ENCODE measurements at regions not wholly inside any gene's neighbourhood (a gene's known extent, or its start where the extent isn't known, plus 50 kb on each side); places are given as distances from the start of the nearest gene placed in this dataset.

DNA sequence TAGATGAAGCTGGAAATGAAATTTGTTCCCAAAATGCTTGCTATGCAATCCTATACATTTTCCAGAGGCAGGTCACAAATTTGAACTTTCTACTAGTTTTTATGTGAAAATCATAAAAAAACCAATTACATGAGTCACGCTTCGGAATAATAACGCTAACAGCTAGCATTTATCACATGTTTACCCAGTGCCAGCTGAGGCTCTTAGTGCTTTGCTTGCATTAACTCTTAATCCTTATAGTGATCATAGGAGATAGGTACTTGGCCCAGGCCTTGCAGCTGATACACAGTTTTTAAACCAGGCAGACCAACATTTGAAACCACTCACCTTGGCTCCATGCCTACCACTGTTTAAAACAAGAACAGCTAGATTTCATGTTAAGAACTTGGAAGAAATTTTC lies 131.8 kb upstream of the RAG2 start:
- Histone ChIP-seq H3K4me3 (ENCODE audit: low read length) (no peak overlapping the region), H3K9ac (ENCODE audit: low read length) (no peak overlapping the region), H3K4me1 (ENCODE audit: control insufficient read depth, insufficient read depth, low read length) (no peaks in the 10 kb centered on the region), H3K27me3 (ENCODE audit: control insufficient read depth, insufficient read depth, low read length) (no peaks in the 10 kb centered on the region), H3K36me3 (ENCODE audit: control insufficient read depth, insufficient read depth, low read length) (no peaks in the 10 kb centered on the region), H3K27ac (ENCODE audit: low read depth, low read length) (no peak overlapping the region)

DNA sequence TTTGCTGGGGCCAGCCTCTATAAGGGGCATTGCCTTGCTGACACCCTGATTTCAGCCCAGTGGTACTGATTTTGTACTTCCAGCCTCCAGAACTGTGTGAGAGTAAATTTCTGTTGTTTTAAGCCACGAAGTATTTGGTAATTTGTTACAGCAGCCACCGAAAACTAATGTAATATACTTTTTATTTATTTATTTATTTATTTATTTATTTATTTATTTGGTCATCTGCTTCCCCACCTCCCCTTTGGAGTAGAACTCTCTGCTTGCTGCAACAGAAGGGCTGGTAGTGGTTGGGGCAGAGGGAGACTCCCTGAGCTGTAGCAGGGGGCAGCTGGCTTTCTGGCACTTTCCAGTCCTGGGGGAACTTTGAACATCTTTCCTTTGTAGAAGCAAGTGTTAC lies 128.4 kb upstream of the RAG2 start:
- Histone ChIP-seq H3K4me3 (ENCODE audit: low read length) (no peak overlapping the region), H3K9ac (ENCODE audit: low read length) (no peak overlapping the region), H3K27ac (ENCODE audit: low read depth, low read length) (no peak overlapping the region), H3K27me3 (ENCODE audit: control insufficient read depth, insufficient read depth, low read length) (no peaks in the 10 kb centered on the region), H3K4me1 (ENCODE audit: control insufficient read depth, insufficient read depth, low read length) (no peaks in the 10 kb centered on the region), H3K36me3 (ENCODE audit: control insufficient read depth, insufficient read depth, low read length) (no peaks in the 10 kb centered on the region)

GRCh38 chr11:36724742-36725385 lies 126.8 kb upstream of the RAG2 start:
- no peak overlapping the region for H3K9ac ChIP-seq (ENCODE audit: low read length)
- H3K4me3 ChIP-seq (ENCODE audit: low read length), result no peak overlapping the region
- H3K4me1 ChIP-seq (ENCODE audit: control insufficient read depth, insufficient read depth, low read length), result no peaks in the 10 kb centered on the region
- H3K36me3 ChIP-seq (ENCODE audit: control insufficient read depth, insufficient read depth, low read length), result no peaks in the 10 kb centered on the region
- no peak overlapping the region for H3K27ac ChIP-seq (ENCODE audit: low read depth, low read length)
- H3K27me3 ChIP-seq (ENCODE audit: control insufficient read depth, insufficient read depth, low read length), result no peaks in the 10 kb centered on the region

- Histone ChIP-seq H3K36me3 (ENCODE audit: control insufficient read depth, insufficient read depth, low read length) (no peaks in the 10 kb centered on the region), H3K9ac (ENCODE audit: low read length) (no peak overlapping the region), H3K4me1 (ENCODE audit: control insufficient read depth, insufficient read depth, low read length) (no peaks in the 10 kb centered on the region), H3K4me3 (ENCODE audit: low read length) (no peak overlapping the region), H3K27ac (ENCODE audit: low read depth, low read length) (no peak overlapping the region), H3K27me3 (ENCODE audit: control insufficient read depth, insufficient read depth, low read length) (no peaks in the 10 kb centered on the region)
These were observed 124.4 kb upstream of the RAG2 start for GRCh38 chr11:36722421-36722820.

GRCh38 chr11:36719358-36720107 lies 121.5 kb upstream of the RAG2 start:
- H3K36me3 ChIP-seq (ENCODE audit: control insufficient read depth, insufficient read depth, low read length), result no peaks in the 10 kb centered on the region
- H3K4me3 ChIP-seq (ENCODE audit: low read length), result no peak overlapping the region
- no peaks in the 10 kb centered on the region for H3K4me1 ChIP-seq (ENCODE audit: control insufficient read depth, insufficient read depth, low read length)
- H3K9ac ChIP-seq (ENCODE audit: low read length), result no peak overlapping the region
- H3K27me3 ChIP-seq (ENCODE audit: control insufficient read depth, insufficient read depth, low read length), result no peaks in the 10 kb centered on the region
- no peak overlapping the region for H3K27ac ChIP-seq (ENCODE audit: low read depth, low read length)

- H3K4me3 ChIP-seq (ENCODE audit: low read length), result no peak overlapping the region
- no peaks in the 10 kb centered on the region for H3K27me3 ChIP-seq (ENCODE audit: control insufficient read depth, insufficient read depth, low read length)
- H3K36me3 ChIP-seq (ENCODE audit: control insufficient read depth, insufficient read depth, low read length), result no peaks in the 10 kb centered on the region
- H3K9ac ChIP-seq (ENCODE audit: low read length), result no peak overlapping the region
- no peak overlapping the region for H3K27ac ChIP-seq (ENCODE audit: low read depth, low read length)
- no peaks in the 10 kb centered on the region for H3K4me1 ChIP-seq (ENCODE audit: control insufficient read depth, insufficient read depth, low read length)
These were observed 120.4 kb upstream of the RAG2 start for GRCh38 chr11:36718451-36718850.

DNA sequence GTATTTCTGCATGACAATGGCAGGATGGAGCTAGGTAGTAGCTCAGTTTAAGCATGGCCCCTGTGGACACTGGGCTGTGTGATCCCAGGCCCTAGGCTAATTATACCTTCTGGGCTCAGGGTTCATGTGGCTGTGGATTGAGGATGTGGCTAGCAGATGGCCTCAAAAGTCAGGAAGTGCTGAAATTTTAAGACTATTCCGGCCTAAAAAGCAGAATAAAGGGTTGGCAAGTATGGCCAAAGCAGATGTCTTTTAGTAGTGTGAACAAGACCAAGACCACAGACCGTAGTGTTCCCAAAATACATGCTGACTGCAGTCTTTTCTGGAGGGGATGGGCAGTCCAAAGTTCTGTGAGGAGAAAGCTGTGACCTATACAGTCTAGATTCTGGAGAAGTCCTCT lies 115.7 kb upstream of the RAG2 start:
- Histone ChIP-seq H3K27me3 (ENCODE audit: control insufficient read depth, insufficient read depth, low read length) (no peaks in the 10 kb centered on the region), H3K4me3 (ENCODE audit: low read length) (no peak overlapping the region), H3K27ac (ENCODE audit: low read depth, low read length) (no peak overlapping the region), H3K36me3 (ENCODE audit: control insufficient read depth, insufficient read depth, low read length) (no peaks in the 10 kb centered on the region), H3K4me1 (ENCODE audit: control insufficient read depth, insufficient read depth, low read length) (no peaks in the 10 kb centered on the region), H3K9ac (ENCODE audit: low read length) (no peak overlapping the region)

DNA sequence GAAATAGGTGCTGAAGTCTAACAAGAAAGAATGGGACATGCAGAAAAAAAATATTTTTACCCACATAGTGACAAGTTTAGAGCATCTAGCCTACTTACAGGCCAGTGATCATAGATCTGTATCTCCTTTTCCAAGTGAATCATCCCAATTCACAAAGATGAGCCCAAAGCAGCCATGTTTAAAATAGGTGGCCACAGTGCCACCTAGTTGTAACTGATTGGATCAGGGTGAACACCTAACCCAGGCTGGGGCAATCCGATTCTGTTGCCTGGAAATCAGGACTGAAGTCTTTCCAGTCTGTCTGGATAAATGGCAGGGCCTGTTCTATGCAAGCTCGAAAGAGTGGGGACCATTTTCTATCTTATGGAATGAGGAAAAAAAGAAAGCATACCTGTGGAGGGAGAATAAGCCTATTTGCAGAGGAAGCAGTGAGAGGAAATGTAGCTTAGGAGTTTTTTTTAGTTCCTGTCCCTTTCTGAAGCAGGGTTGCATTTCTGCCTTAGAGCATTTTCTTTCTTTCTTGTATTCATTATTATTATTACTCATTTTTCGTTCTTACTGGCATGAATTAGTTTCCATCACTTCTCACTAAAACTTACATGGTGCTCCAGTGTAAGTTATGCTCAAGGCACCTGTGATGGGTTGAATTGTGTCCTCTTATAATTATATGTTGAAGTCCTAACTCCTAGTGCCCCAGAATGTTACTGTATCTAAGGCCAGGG lies 113.2 kb upstream of the RAG2 start:
- no peak overlapping the region for H3K9ac ChIP-seq (ENCODE audit: low read length)
- H3K4me3 ChIP-seq (ENCODE audit: low read length), result no peak overlapping the region
- H3K4me1 ChIP-seq (ENCODE audit: control insufficient read depth, insufficient read depth, low read length), result no peaks in the 10 kb centered on the region
- H3K27me3 ChIP-seq (ENCODE audit: control insufficient read depth, insufficient read depth, low read length), result no peaks in the 10 kb centered on the region
- H3K36me3 ChIP-seq (ENCODE audit: control insufficient read depth, insufficient read depth, low read length), result no peaks in the 10 kb centered on the region
- no peak overlapping the region for H3K27ac ChIP-seq (ENCODE audit: low read depth, low read length)
